HG03565 (cell line): ENCODE measurements at regions not wholly inside any gene's neighbourhood (a gene's known extent, or its start where the extent isn't known, plus 50 kb on each side); places are given as distances from the start of the nearest gene placed in this dataset.
"Not testable (repeated sequence)": the region's sequence is repeated elsewhere in the genome, so short reads cannot be mapped to it uniquely, and the experiment has no call there.

ENCODE experiments used
- ATAC-seq: cut with Tn5 transposase; IDR thresholded peaks from one replicate; pipeline ENCODE4 v1.9.1; 2021; ENCODE audit warnings: mild to moderate bottlenecking, moderate library complexity; ENCODE audit not compliant: unreplicated experiment

GRCh38 chr4:103499094-103499493 is 220.7 kb downstream of the TACR3 start:
- no peak for ATAC-seq

GRCh38 chr4:103498161-103499070 is 221.4 kb downstream of the TACR3 start:
- peak; percentile 91 for ATAC-seq

GRCh38 chr4:103497692-103498091 is 222.1 kb downstream of the TACR3 start:
- ATAC-seq: peak; percentile 23

- ATAC-seq: peak; percentile 18
Observed at GRCh38 chr4:103496800-103497199, 223.0 kb downstream of the TACR3 start.

GRCh38 chr4:103493450-103494159 is 226.2 kb downstream of the TACR3 start:
- no peak for ATAC-seq

- not testable (repeated sequence) for ATAC-seq
Observed at GRCh38 chr4:103485296-103485695, 234.5 kb downstream of the TACR3 start.

- no peak for ATAC-seq
Observed at GRCh38 chr4:103484521-103484920, 235.3 kb downstream of the TACR3 start.

GRCh38 chr4:103482893-103483292 is 236.9 kb downstream of the TACR3 start:
- no peak for ATAC-seq

GRCh38 chr4:103482471-103482870 is 237.3 kb downstream of the TACR3 start:
- ATAC-seq: no peak

GRCh38 chr4:103478734-103479133 is 241.1 kb downstream of the TACR3 start:
- ATAC-seq: no peak

- ATAC-seq: no peak
Observed at GRCh38 chr4:103478210-103478609, 241.6 kb downstream of the TACR3 start.

- no peak for ATAC-seq
Observed at GRCh38 chr4:103457566-103457965, 259.4 kb upstream of the CENPE start.

GRCh38 chr4:103451341-103451740 is 253.2 kb upstream of the CENPE start:
- ATAC-seq: no peak

- no peak for ATAC-seq
Observed at GRCh38 chr4:103450693-103451092, 252.6 kb upstream of the CENPE start.

- ATAC-seq: no peak
Observed at GRCh38 chr4:103449296-103450023, 251.3 kb upstream of the CENPE start.

- no peak for ATAC-seq
Observed at GRCh38 chr4:103445377-103445776, 247.2 kb upstream of the CENPE start.

- no peak for ATAC-seq
Observed at GRCh38 chr4:103443324-103443723, 245.2 kb upstream of the CENPE start.

- peak; percentile 83 for ATAC-seq
Observed at GRCh38 chr4:103429283-103429682, 231.1 kb upstream of the CENPE start.

- ATAC-seq: no peak
Observed at GRCh38 chr4:103425406-103425805, 227.3 kb upstream of the CENPE start.

- ATAC-seq: no peak
Observed at GRCh38 chr4:103424853-103425252, 226.7 kb upstream of the CENPE start.

- ATAC-seq: no peak
Observed at GRCh38 chr4:103423261-103423660, 225.1 kb upstream of the CENPE start.
